Endothelial cell of umbilical vein (primary cell): ENCODE measurements at regions not wholly inside any gene's neighbourhood (a gene's known extent, or its start where the extent isn't known, plus 50 kb on each side); places are given as distances from the start of the nearest gene placed in this dataset.

Source experiments
- EZH2 ChIP-seq: IDR thresholded peaks from 2 replicates; pipeline ENCODE4 v1.6.1; 2012; ENCODE audit warnings: borderline replicate concordance, low read depth, mild to moderate bottlenecking, moderate library complexity, low read length, inconsistent platforms; ENCODE audit not compliant: severe bottlenecking
- FOS ChIP-seq: IDR thresholded peaks from 2 replicates; pipeline ENCODE4 v1.6.1; 2011; ENCODE audit warnings: mild to moderate bottlenecking, low read length, moderate library complexity, borderline replicate concordance; ENCODE audit not compliant: insufficient read depth
- GATA2 ChIP-seq: IDR thresholded peaks from 2 replicates; pipeline ENCODE4 v1.7.0; 2011; ENCODE audit warnings: low read depth, mild to moderate bottlenecking, moderate library complexity, mixed read lengths, low read length; ENCODE audit not compliant: insufficient read length, insufficient read depth
- JUN ChIP-seq: IDR thresholded peaks from 2 replicates; pipeline ENCODE4 v1.6.1; 2011; ENCODE audit warnings: borderline replicate concordance, low read depth; ENCODE audit not compliant: insufficient read length, insufficient read depth
- MYC ChIP-seq: IDR thresholded peaks from one replicate; pipeline ENCODE4 v1.6.1; 2011; ENCODE audit warnings: mild to moderate bottlenecking, low read depth, low read length
- POLR2A ChIP-seq: IDR thresholded peaks from 2 replicates; pipeline ENCODE4 v1.6.1; 2012; ENCODE audit warnings: low read depth, mild to moderate bottlenecking, control low read depth, low read length
- POLR2AphosphoS5 ChIP-seq: IDR thresholded peaks from 2 replicates; pipeline ENCODE4 v1.6.1; 2012; ENCODE audit warnings: low read depth, mild to moderate bottlenecking, control low read depth, low read length, moderate library complexity; ENCODE audit not compliant: insufficient read depth
- TF ChIP-seq, protein P1 (sequence below), 2 donors: IDR thresholded peaks; 1 replicate in 1 of 2; 2 replicates in 1 of 2; pipeline ENCODE4 v1.5.1; 2011; ENCODE audit warnings: low read length in 2 of 2, mild to moderate bottlenecking in 2 of 2, moderate library complexity in 2 of 2, control low read depth in 1 of 2, inconsistent platforms in 1 of 2, low read depth in 1 of 2; ENCODE audit not compliant: insufficient read depth in 1 of 2; ENCODE audit errors: extremely low read depth in 1 of 2
- TF ChIP-seq, protein P2 (sequence below): IDR thresholded peaks from 2 replicates; pipeline ENCODE4 v1.6.1; 2011; ENCODE audit not compliant: insufficient read depth, insufficient read length

DNA sequence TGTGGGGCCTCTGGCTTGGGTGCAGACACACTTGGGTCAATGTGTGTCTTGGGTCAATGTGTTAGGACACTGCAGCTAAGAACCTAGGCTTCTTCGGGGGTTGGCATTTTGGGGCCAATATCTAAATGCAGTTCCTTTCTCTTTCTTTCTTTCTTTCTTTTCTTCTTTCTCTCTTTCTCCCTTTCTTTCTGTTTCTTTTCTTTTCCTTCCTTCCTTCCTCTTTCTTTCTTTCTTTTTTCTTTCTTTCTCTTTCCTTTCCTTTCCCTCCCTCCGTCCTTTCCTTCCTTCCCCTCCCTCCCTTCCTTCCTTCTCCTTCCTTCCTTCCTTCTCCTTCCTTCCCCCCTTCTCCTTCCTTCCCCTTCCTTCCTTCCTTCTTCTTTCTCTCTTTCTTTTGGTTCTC is 57.7 kb upstream of the OSR1 start:
- TF ChIP-seq, protein P1, sequence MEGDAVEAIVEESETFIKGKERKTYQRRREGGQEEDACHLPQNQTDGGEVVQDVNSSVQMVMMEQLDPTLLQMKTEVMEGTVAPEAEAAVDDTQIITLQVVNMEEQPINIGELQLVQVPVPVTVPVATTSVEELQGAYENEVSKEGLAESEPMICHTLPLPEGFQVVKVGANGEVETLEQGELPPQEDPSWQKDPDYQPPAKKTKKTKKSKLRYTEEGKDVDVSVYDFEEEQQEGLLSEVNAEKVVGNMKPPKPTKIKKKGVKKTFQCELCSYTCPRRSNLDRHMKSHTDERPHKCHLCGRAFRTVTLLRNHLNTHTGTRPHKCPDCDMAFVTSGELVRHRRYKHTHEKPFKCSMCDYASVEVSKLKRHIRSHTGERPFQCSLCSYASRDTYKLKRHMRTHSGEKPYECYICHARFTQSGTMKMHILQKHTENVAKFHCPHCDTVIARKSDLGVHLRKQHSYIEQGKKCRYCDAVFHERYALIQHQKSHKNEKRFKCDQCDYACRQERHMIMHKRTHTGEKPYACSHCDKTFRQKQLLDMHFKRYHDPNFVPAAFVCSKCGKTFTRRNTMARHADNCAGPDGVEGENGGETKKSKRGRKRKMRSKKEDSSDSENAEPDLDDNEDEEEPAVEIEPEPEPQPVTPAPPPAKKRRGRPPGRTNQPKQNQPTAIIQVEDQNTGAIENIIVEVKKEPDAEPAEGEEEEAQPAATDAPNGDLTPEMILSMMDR (IDR thresholded peaks at IDR 0.05; ENCODE audit: extremely low read depth in 1 of 2, insufficient read depth in 1 of 2, low read depth in 1 of 2, low read length in 2 of 2), result no peak
- TF ChIP-seq, protein P2, sequence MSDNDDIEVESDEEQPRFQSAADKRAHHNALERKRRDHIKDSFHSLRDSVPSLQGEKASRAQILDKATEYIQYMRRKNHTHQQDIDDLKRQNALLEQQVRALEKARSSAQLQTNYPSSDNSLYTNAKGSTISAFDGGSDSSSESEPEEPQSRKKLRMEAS, result no peak
- TF ChIP-seq EZH2, result no peak
- TF ChIP-seq POLR2A, result no peak
- TF ChIP-seq POLR2AphosphoS5, result no peak
- no peak for TF ChIP-seq JUN
- TF ChIP-seq GATA2, result no peak
- TF ChIP-seq MYC, result no peak
- no peak for TF ChIP-seq FOS
